Spleen (tissue), 7 donors: ENCODE measurements at regions not wholly inside any gene's neighbourhood (a gene's known extent, or its start where the extent isn't known, plus 50 kb on each side); places are given as distances from the start of the nearest gene placed in this dataset.

Experiments
- POLR2A ChIP-seq, 3 donors: fragments of 450-650 bp; IDR thresholded peaks; one replicate each; pipeline ENCODE4 v1.5.1; 2017; ENCODE audit warnings: antibody characterized with exemption in 3 of 3, mild to moderate bottlenecking in 1 of 3
- POLR2AphosphoS5 ChIP-seq, 3 donors: sonication (generic); formaldehyde crosslinking; IDR thresholded peaks; one replicate each; pipeline ENCODE4 v1.5.1; 2017; ENCODE audit warnings: antibody characterized with exemption in 3 of 3
- TF ChIP-seq, protein P1 (sequence below), 11 experiments: fragments of 200-600 bp in 7 of 11; fragments of 450-650 bp in 4 of 11; sonication (generic) in 4 of 11; IDR thresholded peaks in 8 of 11; conservative IDR thresholded peaks in 3 of 11; 1 replicate in 7 of 11; 2 replicates in 4 of 11; pipeline versions ENCODE4 v1.4.0 to v1.8.0; 2016 to 2021; ENCODE audit warnings: antibody characterized with exemption in 11 of 11, inconsistent platforms in 4 of 11, mild to moderate bottlenecking in 1 of 11
- donor health status: DM: no; HTN: no; CAD: no; lungs with moderate emphysema.
- donor health status: DM: no; HTN: no; CAD: no.
- donor health status: DM: no; HTN: no; CAD: no.

DNA sequence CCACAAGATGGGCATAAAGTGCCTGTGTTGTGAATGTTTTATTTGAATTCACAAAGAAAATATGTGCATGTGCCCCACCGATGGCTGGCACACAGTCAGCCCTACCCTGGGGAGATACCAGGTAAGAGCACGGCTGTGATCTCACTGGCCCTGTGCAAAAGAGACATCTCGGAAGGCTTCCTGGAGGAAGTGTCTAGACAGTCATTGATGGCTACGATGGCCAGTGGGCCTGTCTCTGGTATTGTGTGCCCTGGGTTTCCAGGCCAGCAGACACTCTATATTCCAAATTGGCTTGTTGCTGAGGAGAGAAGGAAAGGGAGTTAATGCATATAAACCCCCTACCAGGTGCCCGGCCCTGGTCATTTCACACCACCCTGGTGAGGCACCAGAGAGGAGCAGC lies 211.7 kb downstream of the GLI2 start:
- TF ChIP-seq POLR2AphosphoS5 (IDR thresholded peaks at IDR 0.05) (no peak), POLR2A (IDR thresholded peaks at IDR 0.05) (no peak)
- TF ChIP-seq, protein P1, sequence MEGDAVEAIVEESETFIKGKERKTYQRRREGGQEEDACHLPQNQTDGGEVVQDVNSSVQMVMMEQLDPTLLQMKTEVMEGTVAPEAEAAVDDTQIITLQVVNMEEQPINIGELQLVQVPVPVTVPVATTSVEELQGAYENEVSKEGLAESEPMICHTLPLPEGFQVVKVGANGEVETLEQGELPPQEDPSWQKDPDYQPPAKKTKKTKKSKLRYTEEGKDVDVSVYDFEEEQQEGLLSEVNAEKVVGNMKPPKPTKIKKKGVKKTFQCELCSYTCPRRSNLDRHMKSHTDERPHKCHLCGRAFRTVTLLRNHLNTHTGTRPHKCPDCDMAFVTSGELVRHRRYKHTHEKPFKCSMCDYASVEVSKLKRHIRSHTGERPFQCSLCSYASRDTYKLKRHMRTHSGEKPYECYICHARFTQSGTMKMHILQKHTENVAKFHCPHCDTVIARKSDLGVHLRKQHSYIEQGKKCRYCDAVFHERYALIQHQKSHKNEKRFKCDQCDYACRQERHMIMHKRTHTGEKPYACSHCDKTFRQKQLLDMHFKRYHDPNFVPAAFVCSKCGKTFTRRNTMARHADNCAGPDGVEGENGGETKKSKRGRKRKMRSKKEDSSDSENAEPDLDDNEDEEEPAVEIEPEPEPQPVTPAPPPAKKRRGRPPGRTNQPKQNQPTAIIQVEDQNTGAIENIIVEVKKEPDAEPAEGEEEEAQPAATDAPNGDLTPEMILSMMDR (IDR thresholded peaks at IDR 0.05 in 8 of 11, conservative IDR thresholded peaks at IDR 0.05 in 3 of 11), result no peak
